ENCODE measurements at regions not wholly inside any gene's neighbourhood (a gene's known extent, or its start where the extent isn't known, plus 50 kb on each side); places are given as distances from the start of the nearest gene placed in this dataset.

DNA sequence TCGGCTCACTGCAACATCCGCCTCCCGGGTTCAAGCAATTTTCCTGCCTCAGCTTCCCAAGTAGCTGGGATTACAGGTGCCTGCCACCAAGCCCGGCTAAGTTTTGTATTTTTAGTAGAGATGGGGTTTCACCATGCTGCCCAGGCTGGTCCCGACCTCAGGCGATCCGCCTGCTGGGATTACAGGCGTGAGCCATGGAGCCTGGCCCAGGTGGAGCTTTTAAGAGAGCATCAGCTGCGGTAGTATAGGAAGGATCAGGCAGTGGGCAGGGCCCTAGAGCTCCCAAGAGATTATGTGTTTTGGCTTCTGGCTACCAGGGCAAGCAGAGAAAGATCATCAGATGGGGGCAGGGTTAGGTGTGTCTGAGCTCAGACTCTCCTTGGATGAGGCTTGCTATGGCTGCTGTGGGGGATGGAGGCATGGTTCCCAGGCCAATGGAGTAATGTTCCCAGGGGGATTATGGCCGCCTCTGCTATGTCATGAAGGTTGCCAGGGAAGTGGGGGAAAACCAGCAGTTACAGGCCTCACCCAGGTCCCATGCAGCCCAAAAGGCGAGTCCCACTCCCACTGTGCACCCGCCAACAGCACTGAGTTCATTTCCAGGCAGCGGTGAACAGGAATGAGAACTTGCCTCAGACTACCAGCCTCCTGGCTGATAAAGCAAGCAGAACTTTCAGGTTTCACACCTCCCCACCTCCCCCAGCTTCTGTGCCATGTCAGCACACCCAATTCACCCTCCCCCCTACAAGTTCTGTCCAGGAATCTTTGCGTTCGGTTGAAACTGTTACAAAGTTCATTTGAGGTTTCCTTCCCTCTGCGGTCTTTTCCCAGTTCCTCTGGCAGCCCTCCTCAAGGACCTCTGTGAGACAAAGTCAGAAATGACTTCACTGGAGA, 507.6 kb downstream of the SPATA31D1 start:
- H3K36me3 ChIP-seq (ENCODE audit: control insufficient read depth in 1 of 2, insufficient read depth in 2 of 2, low read length in 2 of 2), result no peaks in the 10 kb centered on the region
- H3K27ac ChIP-seq (ENCODE audit: low read depth, low read length), result no peak overlapping the region
- H3K9me3 ChIP-seq (ENCODE audit: control insufficient read depth in 1 of 2, low read length in 2 of 2), result no peaks in the 10 kb centered on the region
- no peaks in the 10 kb centered on the region for H3K4me1 ChIP-seq (ENCODE audit: control insufficient read depth in 1 of 2, insufficient read depth in 2 of 2, low read length in 2 of 2)
- no peak overlapping the region for H3K4me3 ChIP-seq (ENCODE audit: low read depth in 1 of 2, low read length in 2 of 2)
- H3K9ac ChIP-seq (ENCODE audit: low read depth in 1 of 2, low read length in 2 of 2), result no peak overlapping the region
- H3K27me3 ChIP-seq (ENCODE audit: control insufficient read depth in 1 of 2, insufficient read depth in 2 of 2, low read length in 2 of 2), result no peaks in the 10 kb centered on the region

DNA sequence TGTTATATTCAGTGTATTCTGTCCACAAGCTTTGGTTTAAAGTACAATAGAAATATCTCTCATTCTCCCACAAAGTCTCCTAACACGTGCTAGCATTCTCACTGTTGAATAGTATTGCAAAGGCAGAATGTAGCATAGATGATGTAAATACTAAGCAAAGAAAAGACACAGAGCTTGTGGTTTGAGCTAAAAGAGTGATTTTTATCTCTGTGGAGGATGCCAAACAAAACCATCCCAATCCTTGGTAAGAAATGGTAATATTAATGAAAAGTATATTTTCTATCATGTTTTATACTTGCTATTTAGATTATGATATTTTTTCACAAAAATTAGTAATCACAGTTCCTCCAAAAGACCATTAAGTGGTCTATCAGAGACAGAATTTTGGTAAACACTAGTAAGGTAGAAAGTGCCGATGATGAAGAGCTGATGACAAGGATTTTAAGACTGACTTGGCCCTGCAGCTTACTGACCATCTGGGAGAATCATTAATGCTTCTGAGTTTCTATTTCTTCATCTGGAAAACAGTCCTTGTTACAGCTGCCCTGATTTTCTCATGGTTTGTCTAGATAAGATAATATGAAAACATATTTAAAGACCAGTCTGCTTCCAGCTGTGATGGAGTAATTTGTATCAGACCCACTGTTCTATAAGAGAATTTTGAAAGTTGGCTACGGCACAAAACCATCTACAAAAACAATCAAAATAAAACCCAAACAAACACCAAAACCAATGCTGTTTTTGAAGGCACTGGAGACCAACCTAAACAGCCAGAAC, 510.2 kb downstream of the SPATA31D1 start:
- Histone ChIP-seq H3K4me1 (ENCODE audit: control insufficient read depth in 1 of 2, insufficient read depth in 2 of 2, low read length in 2 of 2) (no peaks in the 10 kb centered on the region), H3K27ac (ENCODE audit: low read depth, low read length) (no peak overlapping the region), H3K36me3 (ENCODE audit: control insufficient read depth in 1 of 2, insufficient read depth in 2 of 2, low read length in 2 of 2) (no peaks in the 10 kb centered on the region), H3K4me3 (ENCODE audit: low read depth in 1 of 2, low read length in 2 of 2) (no peak overlapping the region), H3K9ac (ENCODE audit: low read depth in 1 of 2, low read length in 2 of 2) (no peak overlapping the region), H3K27me3 (ENCODE audit: control insufficient read depth in 1 of 2, insufficient read depth in 2 of 2, low read length in 2 of 2) (no peaks in the 10 kb centered on the region), H3K9me3 (ENCODE audit: control insufficient read depth in 1 of 2, low read length in 2 of 2) (no peaks in the 10 kb centered on the region)

DNA sequence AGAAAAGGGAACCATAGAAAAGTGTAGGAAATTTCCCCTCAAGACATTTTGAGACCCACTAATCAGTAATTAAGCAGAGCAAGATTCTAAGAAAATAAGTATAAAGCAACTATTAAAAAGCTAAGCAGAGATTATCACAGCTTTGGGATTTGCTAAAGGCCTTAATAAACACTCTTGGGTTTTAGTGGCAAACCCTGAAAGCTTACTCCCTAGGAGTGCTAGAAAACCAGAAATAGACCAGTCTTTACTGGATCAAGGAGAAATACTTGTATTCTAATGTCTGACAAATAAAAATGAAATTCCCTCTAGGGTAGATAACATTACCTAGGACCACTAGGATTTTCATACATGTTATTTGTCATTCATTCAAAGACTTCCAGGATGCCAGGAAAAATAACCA, 510.8 kb downstream of the SPATA31D1 start:
- Histone ChIP-seq H3K4me3 (ENCODE audit: low read depth in 1 of 2, low read length in 2 of 2) (no peak overlapping the region), H3K9ac (ENCODE audit: low read depth in 1 of 2, low read length in 2 of 2) (no peak overlapping the region), H3K27me3 (ENCODE audit: control insufficient read depth in 1 of 2, insufficient read depth in 2 of 2, low read length in 2 of 2) (no peaks in the 10 kb centered on the region), H3K9me3 (ENCODE audit: control insufficient read depth in 1 of 2, low read length in 2 of 2) (no peaks in the 10 kb centered on the region), H3K4me1 (ENCODE audit: control insufficient read depth in 1 of 2, insufficient read depth in 2 of 2, low read length in 2 of 2) (no peaks in the 10 kb centered on the region), H3K36me3 (ENCODE audit: control insufficient read depth in 1 of 2, insufficient read depth in 2 of 2, low read length in 2 of 2) (no peaks in the 10 kb centered on the region), H3K27ac (ENCODE audit: low read depth, low read length) (no peak overlapping the region)

DNA sequence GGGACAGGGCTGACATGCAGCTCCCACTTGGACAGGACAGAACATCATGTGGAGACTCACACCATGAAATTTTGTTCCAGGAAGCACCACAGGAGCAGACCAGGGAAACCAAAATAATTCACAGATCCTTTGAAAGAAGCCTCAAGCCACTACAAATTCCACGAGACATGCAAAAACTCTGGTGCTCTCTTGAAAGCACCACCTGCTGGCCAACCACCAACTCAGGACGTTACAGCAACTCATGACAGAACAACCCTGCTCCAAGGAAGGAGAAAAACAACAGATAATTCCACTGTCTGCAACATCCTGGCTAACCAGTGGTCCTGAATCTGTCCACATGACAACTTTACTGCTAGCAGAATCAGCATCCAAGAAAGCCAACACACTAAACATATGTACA, 516.0 kb downstream of the SPATA31D1 start:
- H3K36me3 ChIP-seq (ENCODE audit: control insufficient read depth in 1 of 2, insufficient read depth in 2 of 2, low read length in 2 of 2), result no peaks in the 10 kb centered on the region
- H3K4me3 ChIP-seq (ENCODE audit: low read depth in 1 of 2, low read length in 2 of 2), result no peak overlapping the region
- H3K9ac ChIP-seq (ENCODE audit: low read depth in 1 of 2, low read length in 2 of 2), result no peak overlapping the region
- no peaks in the 10 kb centered on the region for H3K27me3 ChIP-seq (ENCODE audit: control insufficient read depth in 1 of 2, insufficient read depth in 2 of 2, low read length in 2 of 2)
- H3K4me1 ChIP-seq (ENCODE audit: control insufficient read depth in 1 of 2, insufficient read depth in 2 of 2, low read length in 2 of 2), result no peaks in the 10 kb centered on the region
- H3K27ac ChIP-seq (ENCODE audit: low read depth, low read length), result no peak overlapping the region
- H3K9me3 ChIP-seq (ENCODE audit: control insufficient read depth in 1 of 2, low read length in 2 of 2), result no peaks in the 10 kb centered on the region

DNA sequence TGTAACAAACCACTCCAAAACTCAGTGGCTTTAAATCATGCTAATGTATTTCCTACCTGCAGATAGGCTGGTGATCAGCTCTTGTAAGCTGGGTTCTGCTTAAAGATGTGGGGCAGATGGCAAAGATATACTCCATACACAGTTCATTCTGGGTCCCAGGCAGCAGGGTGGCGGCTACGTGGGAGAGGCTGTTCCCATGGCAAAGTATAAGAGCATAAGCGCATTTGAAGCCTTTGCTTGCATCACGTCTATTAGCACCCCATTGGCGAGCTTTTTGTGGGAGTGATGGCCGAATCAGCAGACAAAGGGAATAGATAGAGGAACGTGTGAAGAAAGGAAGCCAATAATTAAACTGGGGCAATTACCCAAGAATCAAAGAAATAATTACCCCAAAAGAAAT, 523.1 kb downstream of the SPATA31D1 start:
- Histone ChIP-seq H3K27ac (ENCODE audit: low read depth, low read length) (no peak overlapping the region), H3K9ac (ENCODE audit: low read depth in 1 of 2, low read length in 2 of 2) (no peak overlapping the region), H3K9me3 (ENCODE audit: control insufficient read depth in 1 of 2, low read length in 2 of 2) (no peaks in the 10 kb centered on the region), H3K4me3 (ENCODE audit: low read depth in 1 of 2, low read length in 2 of 2) (no peak overlapping the region), H3K27me3 (ENCODE audit: control insufficient read depth in 1 of 2, insufficient read depth in 2 of 2, low read length in 2 of 2) (no peaks in the 10 kb centered on the region), H3K36me3 (ENCODE audit: control insufficient read depth in 1 of 2, insufficient read depth in 2 of 2, low read length in 2 of 2) (no peaks in the 10 kb centered on the region), H3K4me1 (ENCODE audit: control insufficient read depth in 1 of 2, insufficient read depth in 2 of 2, low read length in 2 of 2) (no peaks in the 10 kb centered on the region)

DNA sequence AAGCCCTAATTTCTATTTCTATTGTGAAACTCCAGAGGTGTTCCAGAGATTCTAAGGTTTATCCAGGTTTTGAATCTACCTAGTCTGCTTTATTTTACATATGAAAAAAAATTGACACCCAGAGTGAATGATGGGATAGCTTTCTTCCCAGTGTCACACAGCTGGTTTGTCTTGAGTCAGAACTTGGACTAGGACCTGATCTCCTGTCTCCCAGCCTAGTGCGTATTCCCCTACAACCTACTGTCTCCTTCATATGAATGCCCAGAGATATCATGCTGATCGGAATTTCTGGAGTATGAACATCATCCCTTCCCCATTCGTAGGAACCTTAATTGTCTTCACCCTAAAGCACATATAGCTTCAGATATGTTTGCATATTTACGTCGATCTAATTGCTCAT, 524.2 kb downstream of the SPATA31D1 start:
- Histone ChIP-seq H3K4me1 (ENCODE audit: control insufficient read depth in 1 of 2, insufficient read depth in 2 of 2, low read length in 2 of 2) (no peaks in the 10 kb centered on the region), H3K4me3 (ENCODE audit: low read depth in 1 of 2, low read length in 2 of 2) (no peak overlapping the region), H3K27me3 (ENCODE audit: control insufficient read depth in 1 of 2, insufficient read depth in 2 of 2, low read length in 2 of 2) (no peaks in the 10 kb centered on the region), H3K36me3 (ENCODE audit: control insufficient read depth in 1 of 2, insufficient read depth in 2 of 2, low read length in 2 of 2) (no peaks in the 10 kb centered on the region), H3K9me3 (ENCODE audit: control insufficient read depth in 1 of 2, low read length in 2 of 2) (no peaks in the 10 kb centered on the region), H3K27ac (ENCODE audit: low read depth, low read length) (no peak overlapping the region), H3K9ac (ENCODE audit: low read depth in 1 of 2, low read length in 2 of 2) (no peak overlapping the region)

DNA sequence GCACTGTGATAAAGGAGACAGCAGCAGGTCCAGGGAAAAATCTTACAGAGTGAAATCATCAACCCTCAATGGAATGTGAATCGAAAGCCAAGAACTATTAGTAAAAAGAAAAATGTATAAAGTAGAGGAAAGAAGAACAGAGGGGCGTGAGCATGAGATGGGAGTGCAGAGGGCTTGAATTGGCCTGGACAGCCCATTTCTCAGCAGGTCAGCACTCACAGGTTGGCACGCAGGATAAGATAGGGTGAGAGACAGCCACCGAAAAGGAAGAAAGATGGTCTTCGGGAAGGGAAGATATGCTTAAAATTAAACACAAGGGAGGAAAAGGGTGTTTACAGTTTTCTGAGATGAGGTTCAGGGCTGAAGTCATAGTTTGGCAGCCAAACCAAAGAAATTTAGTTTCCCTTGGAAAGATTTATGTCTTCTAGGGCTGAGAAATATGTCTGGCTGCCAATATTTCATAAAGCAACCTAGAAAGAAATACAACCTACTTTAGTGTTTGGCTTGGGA, 524.7 kb downstream of the SPATA31D1 start:
- no peaks in the 10 kb centered on the region for H3K36me3 ChIP-seq (ENCODE audit: control insufficient read depth in 1 of 2, insufficient read depth in 2 of 2, low read length in 2 of 2)
- no peak overlapping the region for H3K9ac ChIP-seq (ENCODE audit: low read depth in 1 of 2, low read length in 2 of 2)
- no peak overlapping the region for H3K27ac ChIP-seq (ENCODE audit: low read depth, low read length)
- H3K4me1 ChIP-seq (ENCODE audit: control insufficient read depth in 1 of 2, insufficient read depth in 2 of 2, low read length in 2 of 2), result no peaks in the 10 kb centered on the region
- H3K27me3 ChIP-seq (ENCODE audit: control insufficient read depth in 1 of 2, insufficient read depth in 2 of 2, low read length in 2 of 2), result no peaks in the 10 kb centered on the region
- H3K9me3 ChIP-seq (ENCODE audit: control insufficient read depth in 1 of 2, low read length in 2 of 2), result no peaks in the 10 kb centered on the region
- no peak overlapping the region for H3K4me3 ChIP-seq (ENCODE audit: low read depth in 1 of 2, low read length in 2 of 2)

DNA sequence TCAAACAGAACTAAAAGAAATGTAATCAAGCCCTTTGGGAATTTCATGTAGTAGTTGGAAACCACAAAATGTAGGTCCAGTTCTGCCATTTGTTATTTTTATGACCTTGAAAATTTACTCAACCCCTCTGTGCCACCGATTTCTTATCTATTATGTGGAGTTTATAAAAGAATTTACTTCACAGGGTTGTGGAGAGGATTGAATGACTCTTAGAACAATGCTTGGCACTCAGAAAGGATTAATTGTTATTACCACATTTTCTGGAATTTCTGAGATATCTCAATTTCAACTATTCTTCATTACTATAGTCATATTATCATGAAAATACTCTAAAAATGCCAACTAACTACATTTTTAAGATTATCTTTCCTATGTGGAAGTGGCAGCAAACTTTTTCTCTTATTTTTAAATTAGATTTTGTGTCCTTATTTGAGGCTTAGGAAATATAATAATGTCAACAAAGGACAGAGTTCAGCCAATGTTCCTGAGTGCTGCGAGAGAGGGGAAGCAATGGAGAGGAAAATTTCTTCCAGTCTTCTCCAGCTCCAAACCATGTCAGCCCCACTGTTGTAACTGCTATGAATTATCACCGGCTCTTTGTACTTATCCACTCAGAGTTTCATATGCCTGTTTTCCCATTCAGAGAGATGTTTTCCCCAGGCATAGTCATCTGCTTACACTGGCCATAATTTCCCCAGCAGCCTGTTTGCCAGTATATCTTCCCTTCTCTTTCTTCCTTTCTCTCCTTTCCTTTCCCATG, 525.6 kb downstream of the SPATA31D1 start:
- Histone ChIP-seq H3K4me3 (ENCODE audit: low read depth in 1 of 2, low read length in 2 of 2) (no peak overlapping the region), H3K27me3 (ENCODE audit: control insufficient read depth in 1 of 2, insufficient read depth in 2 of 2, low read length in 2 of 2) (no peaks in the 10 kb centered on the region), H3K4me1 (ENCODE audit: control insufficient read depth in 1 of 2, insufficient read depth in 2 of 2, low read length in 2 of 2) (no peaks in the 10 kb centered on the region), H3K9ac (ENCODE audit: low read depth in 1 of 2, low read length in 2 of 2) (no peak overlapping the region), H3K36me3 (ENCODE audit: control insufficient read depth in 1 of 2, insufficient read depth in 2 of 2, low read length in 2 of 2) (no peaks in the 10 kb centered on the region), H3K27ac (ENCODE audit: low read depth, low read length) (no peak overlapping the region), H3K9me3 (ENCODE audit: control insufficient read depth in 1 of 2, low read length in 2 of 2) (no peaks in the 10 kb centered on the region)

DNA sequence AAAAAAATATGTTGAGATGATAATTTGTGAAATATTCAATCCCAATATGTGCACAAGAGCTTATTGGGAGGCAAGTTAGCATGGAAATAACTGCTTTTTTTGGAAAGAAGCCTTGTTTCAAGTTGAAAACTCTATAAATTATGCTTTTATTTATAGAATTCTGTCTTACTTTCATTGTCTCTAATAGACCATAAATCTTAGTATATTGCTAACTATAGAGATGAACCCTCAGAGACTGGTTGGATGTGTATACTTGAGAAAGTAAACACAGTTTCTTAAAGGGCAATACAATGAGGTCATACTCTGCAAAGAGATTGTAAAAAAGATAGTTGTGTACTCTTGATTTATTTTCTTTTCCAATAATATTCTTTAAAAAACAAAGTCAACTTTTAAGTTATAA, 530.3 kb downstream of the SPATA31D1 start:
- Histone ChIP-seq H3K4me3 (ENCODE audit: low read depth in 1 of 2, low read length in 2 of 2) (no peak overlapping the region), H3K36me3 (ENCODE audit: control insufficient read depth in 1 of 2, insufficient read depth in 2 of 2, low read length in 2 of 2) (no peaks in the 10 kb centered on the region), H3K4me1 (ENCODE audit: control insufficient read depth in 1 of 2, insufficient read depth in 2 of 2, low read length in 2 of 2) (no peaks in the 10 kb centered on the region), H3K9me3 (ENCODE audit: control insufficient read depth in 1 of 2, low read length in 2 of 2) (no peaks in the 10 kb centered on the region), H3K27ac (ENCODE audit: low read depth, low read length) (no peak overlapping the region), H3K27me3 (ENCODE audit: control insufficient read depth in 1 of 2, insufficient read depth in 2 of 2, low read length in 2 of 2) (no peaks in the 10 kb centered on the region), H3K9ac (ENCODE audit: low read depth in 1 of 2, low read length in 2 of 2) (no peak overlapping the region)

DNA sequence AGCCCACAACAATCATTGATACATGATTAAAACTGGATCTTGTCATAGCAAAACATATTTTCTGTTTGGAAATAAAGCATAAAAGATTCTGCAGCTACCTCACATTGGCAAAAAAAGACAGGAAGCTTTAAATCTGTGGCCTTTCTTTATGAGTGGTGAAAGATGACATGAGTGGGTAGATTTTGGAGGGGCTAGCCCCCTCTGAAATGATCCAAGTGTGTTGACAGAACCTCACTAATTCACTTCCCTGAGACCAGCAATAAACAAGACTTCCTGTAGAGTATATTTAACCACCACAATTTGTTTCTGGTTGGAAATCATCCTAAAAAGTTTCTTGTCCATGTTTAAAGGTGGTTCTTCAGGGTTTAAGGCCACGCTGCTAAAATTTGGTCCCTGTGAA, 530.8 kb downstream of the SPATA31D1 start:
- Histone ChIP-seq H3K4me3 (ENCODE audit: low read depth in 1 of 2, low read length in 2 of 2) (no peak overlapping the region), H3K27ac (ENCODE audit: low read depth, low read length) (no peak overlapping the region), H3K9ac (ENCODE audit: low read depth in 1 of 2, low read length in 2 of 2) (no peak overlapping the region), H3K36me3 (ENCODE audit: control insufficient read depth in 1 of 2, insufficient read depth in 2 of 2, low read length in 2 of 2) (no peaks in the 10 kb centered on the region), H3K4me1 (ENCODE audit: control insufficient read depth in 1 of 2, insufficient read depth in 2 of 2, low read length in 2 of 2) (no peaks in the 10 kb centered on the region), H3K9me3 (ENCODE audit: control insufficient read depth in 1 of 2, low read length in 2 of 2) (no peaks in the 10 kb centered on the region), H3K27me3 (ENCODE audit: control insufficient read depth in 1 of 2, insufficient read depth in 2 of 2, low read length in 2 of 2) (no peaks in the 10 kb centered on the region)

Measured in duodenal mucosa (tissue), 2 donors.